Ovary (tissue), 7 donors: ENCODE measurements at regions not wholly inside any gene's neighbourhood (a gene's known extent, or its start where the extent isn't known, plus 50 kb on each side); places are given as distances from the start of the nearest gene placed in this dataset.
"Not testable (repeated sequence)": the region's sequence is repeated elsewhere in the genome, so short reads cannot be mapped to it uniquely, and the experiment has no call there.

Source experiments
- DNase-seq, 5 donors: peaks; one replicate each; pipeline ENCODE4 v3.0.0-alpha.2; 2019 to 2020
- H3K27ac ChIP-seq, 2 donors: fragments of 200-600 bp; one replicate each; pipeline versions ENCODE4 v1.5.1 to v1.8.0; 2019 to 2022
- H3K27me3 ChIP-seq: fragments of 200-600 bp; one replicate; pipeline ENCODE4 v1.8.0; 2022
- H3K36me3 ChIP-seq: fragments of 200-600 bp; sonication (generic); one replicate; pipeline ENCODE4 v1.5.1; 2019
- H3K4me1 ChIP-seq: one replicate; pipeline ENCODE4 v1.8.1; 2013; ENCODE audit warnings: mild to moderate bottlenecking, moderate library complexity; ENCODE audit not compliant: insufficient read depth
- H3K4me3 ChIP-seq: fragments of 200-600 bp; sonication (generic); one replicate; pipeline ENCODE4 v1.5.1; 2017
- H3K9me3 ChIP-seq, 2 donors: fragments of 200-600 bp in 1 of 2; sonication (generic) in 1 of 2; one replicate each; pipeline versions ENCODE4 v1.5.1 to v1.8.1; 2013 to 2019; ENCODE audit warnings: mild to moderate bottlenecking in 1 of 2, moderate library complexity in 1 of 2
- EP300 ChIP-seq: sonication (generic); formaldehyde crosslinking; IDR thresholded peaks from one replicate; pipeline ENCODE4 v1.6.1; 2017; ENCODE audit warnings: antibody characterized with exemption
- POLR2A ChIP-seq: fragments of 450-650 bp; IDR thresholded peaks from one replicate; pipeline ENCODE4 v1.6.1; 2017; ENCODE audit warnings: antibody characterized with exemption, mild to moderate bottlenecking, moderate library complexity
- WGBS, 3 donors: extraction: QIAGEN DNeasy Blood & Tissue Kit in 1 of 3; methylation state at CpG; one replicate each; pipeline versions ENCODE4 v1.1.5 to v1.1.7; 2013 to 2017; 5-methylcytosine and 5-hydroxymethylcytosine counted together
- intact Hi-C, 4 donors: fragments of 100-400 bp; cut with DNase I; formaldehyde crosslinking; loops; one replicate each; pipeline versions ENCODE4 v1.11.0 to v1.15.1; 2022 to 2023
- TF ChIP-seq, protein P1 (sequence below), 3 donors: fragments of 450-650 bp in 2 of 3; fragments of 200-600 bp in 1 of 3; IDR thresholded peaks; one replicate each; pipeline versions ENCODE4 v1.5.1 to v1.8.0; 2016 to 2022; ENCODE audit warnings: antibody characterized with exemption in 3 of 3, mild to moderate bottlenecking in 1 of 3
- donor health status: DM: no; HTN: no; CAD: no; lungs with moderate emphysema.
- donor health status: DM: no; HTN: no; CAD: no.
- donor health status: Bipolar disorder and iron deficiency.
- donor health status: DM: no; HTN: no; CAD: no.
- donor health status: DM: yes; HTN: yes; CAD: no.

DNA sequence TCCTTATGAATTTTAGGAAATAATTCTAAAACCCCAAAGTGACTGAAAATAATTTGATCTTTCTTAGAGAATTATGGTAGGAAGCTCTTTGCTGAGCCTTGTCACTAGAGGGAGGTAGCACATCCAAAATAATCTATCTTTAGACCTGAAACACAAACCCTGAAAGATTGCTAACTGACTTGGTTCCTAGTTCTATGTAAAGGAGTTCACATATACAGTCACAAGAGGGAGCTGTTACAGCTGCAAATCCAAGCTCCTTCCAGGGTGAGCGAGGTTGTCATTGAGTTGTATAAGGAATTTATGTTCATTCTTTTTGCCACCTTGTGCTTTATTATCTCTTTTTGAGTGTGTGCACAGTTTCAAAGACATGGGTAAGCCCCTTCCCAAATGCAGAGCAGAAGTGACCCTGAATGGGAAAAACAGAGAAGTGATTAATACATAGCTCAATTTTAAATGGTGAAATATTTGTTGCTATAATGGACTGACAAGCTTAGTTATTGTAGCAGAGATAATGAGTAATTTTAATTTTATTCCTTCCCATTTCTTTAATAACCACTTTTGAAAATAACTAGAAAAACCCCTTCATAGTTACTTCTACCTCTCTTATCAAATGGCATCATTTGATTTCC is 387.9 kb downstream of the DAD1 start:
- no peaks in the 10 kb centered on the region for H3K9me3 ChIP-seq
- no peaks in the 10 kb centered on the region for H3K27me3 ChIP-seq
- TF ChIP-seq, protein P1, sequence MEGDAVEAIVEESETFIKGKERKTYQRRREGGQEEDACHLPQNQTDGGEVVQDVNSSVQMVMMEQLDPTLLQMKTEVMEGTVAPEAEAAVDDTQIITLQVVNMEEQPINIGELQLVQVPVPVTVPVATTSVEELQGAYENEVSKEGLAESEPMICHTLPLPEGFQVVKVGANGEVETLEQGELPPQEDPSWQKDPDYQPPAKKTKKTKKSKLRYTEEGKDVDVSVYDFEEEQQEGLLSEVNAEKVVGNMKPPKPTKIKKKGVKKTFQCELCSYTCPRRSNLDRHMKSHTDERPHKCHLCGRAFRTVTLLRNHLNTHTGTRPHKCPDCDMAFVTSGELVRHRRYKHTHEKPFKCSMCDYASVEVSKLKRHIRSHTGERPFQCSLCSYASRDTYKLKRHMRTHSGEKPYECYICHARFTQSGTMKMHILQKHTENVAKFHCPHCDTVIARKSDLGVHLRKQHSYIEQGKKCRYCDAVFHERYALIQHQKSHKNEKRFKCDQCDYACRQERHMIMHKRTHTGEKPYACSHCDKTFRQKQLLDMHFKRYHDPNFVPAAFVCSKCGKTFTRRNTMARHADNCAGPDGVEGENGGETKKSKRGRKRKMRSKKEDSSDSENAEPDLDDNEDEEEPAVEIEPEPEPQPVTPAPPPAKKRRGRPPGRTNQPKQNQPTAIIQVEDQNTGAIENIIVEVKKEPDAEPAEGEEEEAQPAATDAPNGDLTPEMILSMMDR (IDR thresholded peaks at IDR 0.05), result no peak
- TF ChIP-seq EP300, result no peak
- TF ChIP-seq POLR2A, result no peak
- H3K27ac ChIP-seq, result no peak overlapping the region
- whole genome bisulfite sequencing, 3 donors, result 0 to 6% (median 6%) methylated on average over 1 of the region's 1 CpG
- no peak overlapping the region for H3K4me3 ChIP-seq
- DNase-seq, result no peak
- intact Hi-C loops, result no loop called here
- no peaks in the 10 kb centered on the region for H3K4me1 ChIP-seq
- no peaks in the 10 kb centered on the region for H3K36me3 ChIP-seq

DNA sequence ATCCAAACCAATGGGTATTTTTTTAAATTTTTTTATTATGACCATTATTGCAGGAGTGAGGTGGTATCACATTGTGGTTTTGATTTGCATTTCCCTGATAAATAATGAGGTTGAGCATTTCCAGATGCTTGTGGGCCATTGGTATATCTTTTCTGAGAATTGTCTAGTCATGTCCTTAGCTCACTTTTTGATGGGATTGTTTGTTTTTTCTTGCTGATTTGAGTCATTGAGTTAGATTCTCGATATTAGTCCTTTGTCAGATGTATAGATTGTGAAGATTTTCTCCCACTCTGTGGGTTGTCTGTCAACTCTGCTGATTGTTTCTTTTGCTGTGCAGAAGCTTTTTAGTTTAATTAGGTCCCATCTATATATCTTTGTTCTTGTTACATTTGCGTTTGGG is 388.9 kb downstream of the DAD1 start:
- H3K27me3 ChIP-seq, H3K4me1 ChIP-seq, H3K4me3 ChIP-seq, H3K9me3 ChIP-seq, DNase-seq, intact Hi-C loops, H3K36me3 ChIP-seq, H3K27ac ChIP-seq: not testable (repeated sequence)
- WGBS, 3 donors, result 89 to 94% (median 93%) methylated on average over 2 of the region's 2 CpGs

DNA sequence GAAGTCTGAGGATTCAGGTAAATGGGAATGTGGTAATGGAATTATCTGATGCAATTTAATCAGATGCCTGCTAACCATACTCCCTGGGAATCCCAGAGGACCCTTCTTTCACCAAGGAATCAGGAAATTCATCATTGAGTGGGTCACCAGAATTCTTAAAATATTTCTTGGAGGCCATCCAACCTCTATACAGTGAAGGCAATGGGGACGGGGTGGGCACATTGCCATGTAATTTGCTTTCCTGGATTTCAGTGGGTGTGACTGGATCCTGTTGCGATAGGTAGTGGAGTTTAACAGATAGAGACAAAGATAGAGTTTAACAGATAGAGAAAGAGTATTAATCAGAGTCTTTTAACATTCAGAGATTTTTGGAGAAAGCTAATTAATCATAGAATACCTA is 394.4 kb downstream of the DAD1 start:
- no peaks in the 10 kb centered on the region for H3K36me3 ChIP-seq
- no peak for TF ChIP-seq POLR2A
- TF ChIP-seq, protein P1 (IDR thresholded peaks at IDR 0.05), result no peak
- TF ChIP-seq EP300, result no peak
- no peak for DNase-seq
- WGBS, 3 donors, result 53 to 66% (median 61%) methylated on average over 2 of the region's 2 CpGs
- no peak overlapping the region for H3K27ac ChIP-seq
- intact Hi-C loops, result no loop called here
- H3K4me3 ChIP-seq, result no peak overlapping the region
- no peaks in the 10 kb centered on the region for H3K27me3 ChIP-seq
- H3K4me1 ChIP-seq, result no peaks in the 10 kb centered on the region
- H3K9me3 ChIP-seq, result no peaks in the 10 kb centered on the region

DNA sequence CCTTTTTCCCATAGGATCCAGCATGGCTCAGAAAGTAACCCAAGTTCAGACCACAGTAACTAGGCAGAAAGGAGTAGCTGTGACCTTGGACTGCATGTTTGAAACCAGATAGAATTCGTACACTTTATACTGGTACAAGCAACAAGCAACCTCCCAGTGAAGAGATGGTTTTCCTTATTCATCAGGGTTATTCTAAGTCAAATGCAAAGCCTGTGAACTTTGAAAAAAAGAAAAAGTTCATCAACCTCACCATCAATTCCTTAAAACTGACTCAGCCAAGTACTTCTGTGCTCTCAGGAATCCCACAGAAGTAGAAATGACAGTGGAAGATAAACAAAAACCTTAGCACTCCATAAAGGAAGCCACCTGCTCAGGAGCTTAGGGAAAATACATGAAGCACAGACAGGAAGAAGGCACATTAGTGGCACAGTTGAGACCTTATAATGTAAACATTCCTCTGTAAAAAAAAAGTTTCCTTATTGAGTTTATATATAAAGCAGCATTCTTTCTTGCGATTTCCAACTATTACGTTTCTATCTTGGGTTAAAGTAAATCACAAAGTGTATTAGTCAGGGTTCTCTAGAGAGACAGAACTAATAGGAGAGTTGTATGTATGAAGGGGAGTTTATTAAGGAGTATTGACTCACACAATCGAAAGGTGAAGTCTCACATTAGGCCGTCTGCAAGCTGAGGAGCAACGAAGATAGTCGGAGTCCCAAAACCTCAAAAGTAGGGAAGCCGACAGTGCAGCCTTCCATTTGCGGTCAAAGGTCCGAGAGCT is 398.4 kb downstream of the DAD1 start:
- no peaks in the 10 kb centered on the region for H3K9me3 ChIP-seq

More for the DNA sequence above, 398.4 kb downstream of the DAD1 start:
- Histone ChIP-seq H3K4me1 (no peaks in the 10 kb centered on the region), H3K36me3 (no peaks in the 10 kb centered on the region), H3K27ac (no peak overlapping the region), H3K27me3 (no peaks in the 10 kb centered on the region), H3K4me3 (no peak overlapping the region)
- WGBS, 3 donors, result 70 to 75% (median 71%) methylated on average over 10 of the region's 10 CpGs
- no peak for DNase-seq
- intact Hi-C loops, result no loop called here
- TF ChIP-seq POLR2A (no peak), EP300 (no peak)
- TF ChIP-seq, protein P1 (IDR thresholded peaks at IDR 0.05), result no peak
